ENCODE measurements at regions not wholly inside any gene's neighbourhood (a gene's known extent, or its start where the extent isn't known, plus 50 kb on each side); places are given as distances from the start of the nearest gene placed in this dataset.

GRCh38 chr17:77476931-77477805 lies 336.4 kb downstream of the SEC14L1 start:
- Histone ChIP-seq H3K27ac (peak overlapping the region in 9 of 10 donors; percentile 5 to 74 (median 61)), H3K9me3 (no peaks in the 10 kb centered on the region), H3K4me3 (no peak overlapping the region), H3K4me1 (peaks cover 20 to 88% (median 79%) of the 10 kb centered on the region in 9 donors), H3K36me3 (peaks cover 0 to 16% (median 2%) of the 10 kb centered on the region in 9 donors), H3K27me3 (no peaks in the 10 kb centered on the region)
- ATAC-seq (peak; percentile 66 to 87 (median 78)), DNase-seq (peak; percentile 52 to 74)
- 29 to 31% methylated on average over 22 of the region's 22 CpGs for WGBS, 2 donors
- TF ChIP-seq CTCF (IDR thresholded peaks at IDR 0.05), result peak in 1 of 9 donors; percentile 8
- intact Hi-C loops (cut with DNase I), result loop anchor here in 2 of 10 donors (5.0 kb wide), 2 partner anchors 35 to 45 kb away; no protein-coding TSS in a partner anchor

GRCh38 chr17:77478281-77478680 lies 337.5 kb downstream of the SEC14L1 start:
- no peak overlapping the region for H3K4me3 ChIP-seq
- intact Hi-C loops (cut with DNase I), result loop anchor here in 2 of 10 donors (5.0 kb wide), 2 partner anchors 36 to 46 kb away; no protein-coding TSS in a partner anchor
- no peak for TF ChIP-seq CTCF (IDR thresholded peaks at IDR 0.05)
- H3K36me3 ChIP-seq, result peaks cover 0 to 27% (median 11%) of the 10 kb centered on the region in 9 donors
- no peaks in the 10 kb centered on the region for H3K27me3 ChIP-seq
- no peak for ATAC-seq
- H3K27ac ChIP-seq, result peak overlapping the region in 2 of 10 donors; percentile 66
- no peak for DNase-seq
- 94 to 96% methylated on average over 16 of the region's 16 CpGs for WGBS, 2 donors
- H3K9me3 ChIP-seq, result no peaks in the 10 kb centered on the region
- peaks cover 11 to 77% (median 68%) of the 10 kb centered on the region in 9 donors for H3K4me1 ChIP-seq

- Histone ChIP-seq H3K4me3 (no peak overlapping the region), H3K27me3 (no peaks in the 10 kb centered on the region), H3K4me1 (peaks cover 11 to 71% (median 62%) of the 10 kb centered on the region in 9 donors), H3K9me3 (no peaks in the 10 kb centered on the region), H3K27ac (no peak overlapping the region), H3K36me3 (peaks cover 0 to 27% (median 11%) of the 10 kb centered on the region in 9 donors)
- ATAC-seq, result no peak
- no peak for DNase-seq
- WGBS, 2 donors, result 90 to 96% methylated on average over 11 of the region's 11 CpGs
- intact Hi-C loops (cut with DNase I), result loop anchor here in 2 of 10 donors (5.0 kb wide), 2 partner anchors 37 to 47 kb away; no protein-coding TSS in a partner anchor
- no peak for TF ChIP-seq CTCF (IDR thresholded peaks at IDR 0.05)
Measured at GRCh38 chr17:77478899-77479298, 338.1 kb downstream of the SEC14L1 start.

- no peak for ATAC-seq
- Histone ChIP-seq H3K36me3 (peaks cover 0 to 27% (median 11%) of the 10 kb centered on the region in 9 donors), H3K27me3 (no peaks in the 10 kb centered on the region), H3K27ac (no peak overlapping the region), H3K4me3 (no peak overlapping the region), H3K4me1 (peaks cover 11 to 64% (median 55%) of the 10 kb centered on the region in 9 donors), H3K9me3 (no peaks in the 10 kb centered on the region)
- TF ChIP-seq CTCF (IDR thresholded peaks at IDR 0.05), result no peak
- intact Hi-C loops (cut with DNase I), result loop anchor here in 2 of 10 donors (5.0 kb wide), 2 partner anchors 37 to 47 kb away; no protein-coding TSS in a partner anchor
- DNase-seq, result no peak
- WGBS, 2 donors, result 79 to 88% methylated on average over 26 of the region's 26 CpGs
Measured at GRCh38 chr17:77479372-77480198, 338.8 kb downstream of the SEC14L1 start.
